Left ventricle myocardium inferior (tissue), 1 donor: ENCODE measurements at regions not wholly inside any gene's neighbourhood (a gene's known extent, or its start where the extent isn't known, plus 50 kb on each side); places are given as distances from the start of the nearest gene placed in this dataset.

Source experiments
- DNase-seq: peaks from one replicate; pipeline ENCODE4 v3.0.0-alpha.2; 2020
- H3K27ac ChIP-seq: fragments of 200-600 bp; replicated peaks from 2 replicates; pipeline ENCODE4 v1.8.0; 2021
- H3K27me3 ChIP-seq: fragments of 200-600 bp; 2 replicates; pipeline ENCODE4 v1.8.0; 2021; ENCODE audit warnings: low read depth
- H3K36me3 ChIP-seq: fragments of 200-600 bp; 2 replicates; pipeline ENCODE4 v1.8.0; 2021
- H3K4me1 ChIP-seq: fragments of 200-600 bp; 2 replicates; pipeline ENCODE4 v1.8.0; 2021
- H3K4me3 ChIP-seq: fragments of 200-600 bp; 2 replicates; pipeline ENCODE4 v1.8.0; 2021; ENCODE audit warnings: mild to moderate bottlenecking, moderate library complexity
- H3K9me3 ChIP-seq: fragments of 200-600 bp; replicated peaks from 2 replicates; pipeline ENCODE4 v1.8.0; 2021
- intact Hi-C: fragments of 100-400 bp; cut with micrococcal nuclease; formaldehyde crosslinking; loops from one replicate; pipeline ENCODE4 v1.11.0; 2022
- TF ChIP-seq, protein P1 (sequence below): fragments of 200-600 bp; IDR thresholded peaks from 2 replicates; pipeline ENCODE4 v1.8.0; 2021; ENCODE audit warnings: antibody characterized with exemption, mild to moderate bottlenecking, borderline replicate concordance
- donor health status: DM: no; HTN: yes; CAD: no; lungs with severe emphysema.

DNA sequence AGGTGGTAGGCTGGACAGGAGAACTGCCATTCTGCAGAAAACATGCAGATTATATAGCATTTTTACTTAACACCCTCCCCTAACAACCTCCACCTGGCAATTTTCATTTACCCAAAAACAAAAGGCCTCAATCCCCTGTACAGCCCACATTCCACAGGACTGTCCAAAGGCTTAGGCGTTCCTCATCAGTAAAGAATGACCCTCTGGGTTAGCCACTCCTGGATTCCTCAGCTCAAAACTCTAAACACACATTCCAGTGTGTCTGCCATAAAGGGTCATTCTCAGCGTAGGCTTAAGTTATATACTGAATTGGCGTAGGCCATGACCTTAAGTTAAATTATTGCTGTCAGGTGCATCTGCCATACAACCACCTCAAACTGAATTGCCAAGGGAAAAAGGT lies 261.8 kb upstream of the CHAC2 start:
- Histone ChIP-seq H3K9me3 (no peaks in the 10 kb centered on the region), H3K36me3 (no peaks in the 10 kb centered on the region), H3K27ac (no peak overlapping the region), H3K27me3 (no peaks in the 10 kb centered on the region), H3K4me1 (no peaks in the 10 kb centered on the region), H3K4me3 (no peak overlapping the region)
- TF ChIP-seq, protein P1, sequence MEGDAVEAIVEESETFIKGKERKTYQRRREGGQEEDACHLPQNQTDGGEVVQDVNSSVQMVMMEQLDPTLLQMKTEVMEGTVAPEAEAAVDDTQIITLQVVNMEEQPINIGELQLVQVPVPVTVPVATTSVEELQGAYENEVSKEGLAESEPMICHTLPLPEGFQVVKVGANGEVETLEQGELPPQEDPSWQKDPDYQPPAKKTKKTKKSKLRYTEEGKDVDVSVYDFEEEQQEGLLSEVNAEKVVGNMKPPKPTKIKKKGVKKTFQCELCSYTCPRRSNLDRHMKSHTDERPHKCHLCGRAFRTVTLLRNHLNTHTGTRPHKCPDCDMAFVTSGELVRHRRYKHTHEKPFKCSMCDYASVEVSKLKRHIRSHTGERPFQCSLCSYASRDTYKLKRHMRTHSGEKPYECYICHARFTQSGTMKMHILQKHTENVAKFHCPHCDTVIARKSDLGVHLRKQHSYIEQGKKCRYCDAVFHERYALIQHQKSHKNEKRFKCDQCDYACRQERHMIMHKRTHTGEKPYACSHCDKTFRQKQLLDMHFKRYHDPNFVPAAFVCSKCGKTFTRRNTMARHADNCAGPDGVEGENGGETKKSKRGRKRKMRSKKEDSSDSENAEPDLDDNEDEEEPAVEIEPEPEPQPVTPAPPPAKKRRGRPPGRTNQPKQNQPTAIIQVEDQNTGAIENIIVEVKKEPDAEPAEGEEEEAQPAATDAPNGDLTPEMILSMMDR, result no peak
- intact Hi-C loops, result no loop called here
- no peak for DNase-seq

GRCh38 chr2:53504507-53504906 lies 263.1 kb upstream of the CHAC2 start:
- intact Hi-C loops, result no loop called here
- H3K9me3 ChIP-seq, result no peaks in the 10 kb centered on the region
- H3K27me3 ChIP-seq, result no peaks in the 10 kb centered on the region
- no peak overlapping the region for H3K27ac ChIP-seq
- H3K36me3 ChIP-seq, result no peaks in the 10 kb centered on the region
- TF ChIP-seq, protein P1, result no peak
- no peak overlapping the region for H3K4me3 ChIP-seq
- DNase-seq, result no peak
- H3K4me1 ChIP-seq, result no peaks in the 10 kb centered on the region

- TF ChIP-seq, protein P1, result no peak
- no peaks in the 10 kb centered on the region for H3K36me3 ChIP-seq
- H3K9me3 ChIP-seq, result no peaks in the 10 kb centered on the region
- DNase-seq, result no peak
- peaks cover 18% of the 10 kb centered on the region for H3K4me1 ChIP-seq
- no peaks in the 10 kb centered on the region for H3K27me3 ChIP-seq
- intact Hi-C loops, result no loop called here
- H3K27ac ChIP-seq, result no peak overlapping the region
- H3K4me3 ChIP-seq, result no peak overlapping the region
These were observed 267.4 kb upstream of the CHAC2 start for GRCh38 chr2:53500181-53500580.

- DNase-seq, result no peak
- no peaks in the 10 kb centered on the region for H3K9me3 ChIP-seq
- no peaks in the 10 kb centered on the region for H3K27me3 ChIP-seq
- H3K4me1 ChIP-seq, result peaks cover 24% of the 10 kb centered on the region
- no peaks in the 10 kb centered on the region for H3K36me3 ChIP-seq
- no peak overlapping the region for H3K4me3 ChIP-seq
- intact Hi-C loops, result no loop called here
- no peak overlapping the region for H3K27ac ChIP-seq
- TF ChIP-seq, protein P1, result no peak
These were observed 269.4 kb upstream of the CHAC2 start for GRCh38 chr2:53498210-53498609.

DNA sequence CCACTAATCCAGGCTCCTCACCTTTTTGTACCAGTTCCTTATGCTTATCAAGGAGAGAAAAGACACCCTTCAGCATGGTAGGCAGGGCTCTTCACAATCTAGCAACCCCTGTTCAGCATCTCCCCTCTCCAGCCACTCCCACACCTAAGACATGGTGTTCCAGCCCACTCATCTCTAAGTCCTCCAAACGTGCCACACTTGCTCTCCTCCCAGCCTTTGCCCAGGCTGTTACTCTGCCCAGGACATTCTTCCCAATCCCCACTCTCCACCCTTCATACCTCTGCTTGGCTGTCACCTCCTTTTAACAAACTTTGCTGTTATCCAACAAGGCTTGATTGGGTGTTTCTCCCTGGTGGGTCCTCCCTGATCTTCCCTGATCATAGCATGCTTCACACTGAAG lies 270.6 kb upstream of the CHAC2 start:
- H3K9me3 ChIP-seq, result no peaks in the 10 kb centered on the region
- DNase-seq, result no peak
- intact Hi-C loops, result no loop called here
- no peaks in the 10 kb centered on the region for H3K36me3 ChIP-seq
- TF ChIP-seq, protein P1, result no peak
- no peak overlapping the region for H3K27ac ChIP-seq
- H3K4me1 ChIP-seq, result peaks cover 24% of the 10 kb centered on the region
- H3K27me3 ChIP-seq, result no peaks in the 10 kb centered on the region
- H3K4me3 ChIP-seq, result no peak overlapping the region

DNA sequence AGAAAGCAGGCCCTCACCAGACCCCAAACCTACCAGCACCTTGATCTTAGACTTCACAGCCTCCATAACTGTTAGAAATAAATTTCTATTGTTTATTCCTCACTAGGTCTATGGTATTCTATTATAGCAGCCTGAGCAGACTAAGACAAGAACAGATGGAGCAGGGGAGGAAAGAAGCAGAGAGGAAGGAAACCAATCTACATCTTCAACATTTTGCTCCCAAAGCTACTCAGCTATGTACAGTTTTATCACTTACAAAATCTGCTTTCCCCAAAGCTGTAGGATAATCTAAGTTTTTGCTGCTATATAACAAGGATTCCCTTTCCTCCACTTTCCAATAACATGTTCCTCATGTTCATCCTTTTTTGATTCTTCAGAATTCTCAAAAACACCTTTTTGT lies 274.4 kb upstream of the CHAC2 start:
- peaks cover 23% of the 10 kb centered on the region for H3K4me1 ChIP-seq
- H3K4me3 ChIP-seq, result no peak overlapping the region
- TF ChIP-seq, protein P1, result no peak
- H3K36me3 ChIP-seq, result no peaks in the 10 kb centered on the region
- no peaks in the 10 kb centered on the region for H3K9me3 ChIP-seq
- H3K27ac ChIP-seq, result no peak overlapping the region
- no peaks in the 10 kb centered on the region for H3K27me3 ChIP-seq
- intact Hi-C loops, result no loop called here
- DNase-seq, result no peak
